ENCODE measurements at regions not wholly inside any gene's neighbourhood (a gene's known extent, or its start where the extent isn't known, plus 50 kb on each side); places are given as distances from the start of the nearest gene placed in this dataset.

GRCh38 chr3:63192248-63192647 is 85.9 kb upstream of the SYNPR start:
- H3K27me3 Mint-ChIP-seq, result no peaks in the 10 kb centered on the region
- POLR2A ChIA-PET, result no interaction called here
- H3K4me3 Mint-ChIP-seq, result no peak overlapping the region
- ATAC-seq (ENCODE audit: low read depth) (no peak), DNase-seq (no peak)
- H3K4me1 Mint-ChIP-seq, result no peaks in the 10 kb centered on the region
- no peaks in the 10 kb centered on the region for H3K36me3 Mint-ChIP-seq
- no peaks in the 10 kb centered on the region for H3K9me3 Mint-ChIP-seq
- no peak overlapping the region for H3K27ac Mint-ChIP-seq

DNA sequence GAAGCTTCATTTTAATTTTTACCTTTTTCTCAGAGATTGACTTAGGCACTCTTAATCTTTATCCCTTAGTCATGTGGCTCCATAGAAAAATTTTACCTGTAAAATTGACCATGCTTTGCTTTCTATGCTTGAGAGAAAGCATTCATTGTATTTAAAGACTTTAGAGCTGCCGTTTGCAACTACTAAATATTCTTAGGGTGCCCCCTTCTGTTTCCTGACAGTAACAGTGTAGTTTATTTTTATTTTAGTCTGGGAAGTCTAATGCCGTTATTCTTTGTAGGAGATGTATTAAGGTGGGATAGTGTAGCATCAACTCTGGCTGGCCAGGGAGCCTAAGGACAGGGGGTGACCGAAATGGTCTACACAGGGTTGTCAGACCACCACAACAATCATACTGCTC is 84.5 kb upstream of the SYNPR start:
- no peak overlapping the region for H3K27ac Mint-ChIP-seq
- no peaks in the 10 kb centered on the region for H3K9me3 Mint-ChIP-seq
- H3K4me3 Mint-ChIP-seq, result no peak overlapping the region
- H3K27me3 Mint-ChIP-seq, result no peaks in the 10 kb centered on the region
- no peak for ATAC-seq (ENCODE audit: low read depth)
- POLR2A ChIA-PET, result no interaction called here
- DNase-seq, result no peak
- H3K36me3 Mint-ChIP-seq, result no peaks in the 10 kb centered on the region
- H3K4me1 Mint-ChIP-seq, result no peaks in the 10 kb centered on the region

DNA sequence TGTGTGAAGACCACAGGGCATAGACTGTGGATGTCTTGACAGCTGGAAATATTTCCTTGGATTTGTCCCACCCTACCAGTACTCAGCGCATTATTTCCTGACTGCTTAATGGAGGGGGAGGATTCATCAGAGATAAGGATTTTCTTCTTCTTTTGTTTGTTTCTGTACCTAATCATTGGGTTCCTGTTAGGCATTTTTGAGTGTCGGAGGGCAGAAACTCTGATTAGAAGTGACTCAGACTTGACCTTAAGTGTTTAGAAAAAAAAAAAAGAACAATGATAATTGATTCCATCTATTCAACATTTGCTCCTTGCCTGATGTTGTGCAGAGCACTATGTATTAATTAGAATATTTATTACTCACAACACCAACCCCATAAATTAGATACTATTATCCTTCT is 78.5 kb upstream of the SYNPR start:
- Mint-ChIP-seq H3K4me3 (no peak overlapping the region), H3K27ac (no peak overlapping the region), H3K9me3 (no peaks in the 10 kb centered on the region), H3K36me3 (no peaks in the 10 kb centered on the region), H3K4me1 (no peaks in the 10 kb centered on the region), H3K27me3 (no peaks in the 10 kb centered on the region)
- POLR2A ChIA-PET, result no interaction called here
- no peak for DNase-seq
- no peak for ATAC-seq (ENCODE audit: low read depth)

DNA sequence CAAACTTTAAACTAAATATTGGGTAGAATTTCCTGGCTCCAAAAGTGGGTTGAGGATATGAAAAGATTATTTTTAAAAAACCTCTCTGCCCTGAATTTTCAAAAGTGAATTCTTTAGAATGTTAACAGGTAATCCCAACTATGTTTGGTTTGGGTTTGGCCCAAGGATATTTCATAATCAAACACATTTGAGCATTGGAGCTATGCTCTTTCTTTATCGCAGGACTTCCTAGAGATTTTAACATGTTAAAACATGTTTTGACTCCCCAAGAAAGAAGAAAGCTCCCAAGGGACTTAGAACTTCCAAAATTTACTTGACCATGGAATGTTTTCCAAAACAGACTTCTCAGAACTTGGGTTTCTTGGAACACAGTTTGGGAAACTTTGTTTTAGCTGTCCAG is 75.6 kb upstream of the SYNPR start:
- ATAC-seq (ENCODE audit: low read depth) (no peak), DNase-seq (no peak)
- H3K9me3 Mint-ChIP-seq, result peaks cover 2% of the 10 kb centered on the region
- no peaks in the 10 kb centered on the region for H3K36me3 Mint-ChIP-seq
- no peaks in the 10 kb centered on the region for H3K4me1 Mint-ChIP-seq
- POLR2A ChIA-PET, result no interaction called here
- H3K27me3 Mint-ChIP-seq, result no peaks in the 10 kb centered on the region
- no peak overlapping the region for H3K4me3 Mint-ChIP-seq
- H3K27ac Mint-ChIP-seq, result no peak overlapping the region

DNA sequence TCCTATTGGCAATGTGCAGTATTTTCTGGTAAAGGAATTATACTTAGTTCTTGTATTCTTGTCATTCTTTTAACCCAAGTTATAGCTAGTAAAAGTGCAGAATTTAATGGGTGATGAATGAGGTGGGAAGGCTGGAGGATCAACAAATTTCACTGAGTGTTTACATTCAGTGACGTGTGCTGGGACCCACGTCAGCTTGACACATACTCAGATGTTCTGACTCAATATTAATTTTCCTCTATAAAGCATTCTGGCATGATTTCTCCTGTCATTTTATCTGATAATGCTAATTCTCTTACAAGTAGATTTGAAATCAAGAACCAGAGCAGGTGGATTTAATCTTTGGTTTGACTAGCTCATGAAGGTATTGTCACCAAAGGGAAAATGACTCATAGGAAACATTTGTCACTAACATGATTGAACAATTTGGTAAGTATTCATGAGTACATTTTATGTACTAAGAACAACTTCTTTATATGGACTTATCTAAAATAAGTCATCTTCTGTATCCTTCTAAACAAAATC is 71.0 kb upstream of the SYNPR start:
- Mint-ChIP-seq H3K4me3 (no peak overlapping the region), H3K36me3 (no peaks in the 10 kb centered on the region), H3K9me3 (peaks cover 2% of the 10 kb centered on the region), H3K4me1 (no peaks in the 10 kb centered on the region), H3K27ac (no peak overlapping the region), H3K27me3 (no peaks in the 10 kb centered on the region)
- DNase-seq (no peak), ATAC-seq (ENCODE audit: low read depth) (no peak)
- POLR2A ChIA-PET, result no interaction called here

GRCh38 chr3:63228087-63228486 is 50.0 kb upstream of the SYNPR start:
- POLR2A ChIA-PET, result no interaction called here

More at GRCh38 chr3:63228087-63228486, 50.0 kb upstream of the SYNPR start:
- no peaks in the 10 kb centered on the region for H3K27me3 Mint-ChIP-seq
- DNase-seq (no peak), ATAC-seq (ENCODE audit: low read depth) (no peak)
- H3K4me3 Mint-ChIP-seq, result no peak overlapping the region
- no peaks in the 10 kb centered on the region for H3K36me3 Mint-ChIP-seq
- H3K4me1 Mint-ChIP-seq, result peaks cover 1% of the 10 kb centered on the region
- H3K27ac Mint-ChIP-seq, result no peak overlapping the region
- no peaks in the 10 kb centered on the region for H3K9me3 Mint-ChIP-seq
